Osteocyte (in vitro differentiated cells): ENCODE measurements at regions not wholly inside any gene's neighbourhood (a gene's known extent, or its start where the extent isn't known, plus 50 kb on each side); places are given as distances from the start of the nearest gene placed in this dataset.

ENCODE experiments used
- DNase-seq: peaks from one replicate; pipeline ENCODE4 v3.0.0; 2021; ENCODE audit warnings: mixed read lengths; ENCODE audit not compliant: unreplicated experiment; ENCODE audit errors: extremely low spot score
- H3K27ac Mint-ChIP-seq: one replicate; pipeline ENCODE4 v1.8.0; 2021; ENCODE audit warnings: mild to moderate bottlenecking, mixed read lengths; ENCODE audit not compliant: unreplicated experiment
- H3K27me3 Mint-ChIP-seq: one replicate; pipeline ENCODE4 v1.8.0; 2021; ENCODE audit warnings: mixed read lengths; ENCODE audit not compliant: unreplicated experiment
- H3K36me3 Mint-ChIP-seq: one replicate; pipeline ENCODE4 v1.8.0; 2021; ENCODE audit warnings: mixed read lengths; ENCODE audit not compliant: unreplicated experiment
- H3K4me1 Mint-ChIP-seq: one replicate; pipeline ENCODE4 v1.8.0; 2021; ENCODE audit warnings: mixed read lengths; ENCODE audit not compliant: unreplicated experiment
- H3K4me3 Mint-ChIP-seq: one replicate; pipeline ENCODE4 v1.8.0; 2021; ENCODE audit warnings: mild to moderate bottlenecking, moderate library complexity, mixed read lengths; ENCODE audit not compliant: unreplicated experiment
- H3K9me3 Mint-ChIP-seq: one replicate; pipeline ENCODE4 v1.8.0; 2021; ENCODE audit warnings: mixed read lengths; ENCODE audit not compliant: unreplicated experiment
- TF ChIP-seq, protein P1 (sequence below): fragments of 200-600 bp; sonication (generic); IDR thresholded peaks from 2 replicates; pipeline ENCODE4 v1.5.0; 2021; ENCODE audit warnings: antibody characterized with exemption, mild to moderate bottlenecking, moderate library complexity

DNA sequence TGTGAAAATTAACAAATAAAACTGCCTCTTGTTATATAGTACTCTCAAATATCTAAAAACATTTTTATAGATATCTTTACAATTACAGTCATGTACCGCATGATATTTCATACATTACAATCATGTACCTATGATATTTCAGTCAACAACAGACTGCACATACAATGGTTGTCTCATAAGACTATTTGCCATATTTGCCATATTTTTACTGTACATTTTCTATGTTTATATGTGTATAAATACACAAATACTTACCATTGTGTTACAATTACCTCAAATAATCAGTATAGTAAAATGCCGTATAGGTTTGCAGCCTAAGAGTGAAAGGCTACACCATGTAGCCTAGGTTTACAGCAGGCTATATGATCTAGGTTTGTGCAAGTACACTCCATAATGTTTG is 336.0 kb upstream of the PCDH15 start:
- H3K4me3 Mint-ChIP-seq: no peak overlapping the region
- peaks cover 9% of the 10 kb centered on the region for H3K36me3 Mint-ChIP-seq
- H3K27me3 Mint-ChIP-seq: no peaks in the 10 kb centered on the region
- TF ChIP-seq, protein P1, sequence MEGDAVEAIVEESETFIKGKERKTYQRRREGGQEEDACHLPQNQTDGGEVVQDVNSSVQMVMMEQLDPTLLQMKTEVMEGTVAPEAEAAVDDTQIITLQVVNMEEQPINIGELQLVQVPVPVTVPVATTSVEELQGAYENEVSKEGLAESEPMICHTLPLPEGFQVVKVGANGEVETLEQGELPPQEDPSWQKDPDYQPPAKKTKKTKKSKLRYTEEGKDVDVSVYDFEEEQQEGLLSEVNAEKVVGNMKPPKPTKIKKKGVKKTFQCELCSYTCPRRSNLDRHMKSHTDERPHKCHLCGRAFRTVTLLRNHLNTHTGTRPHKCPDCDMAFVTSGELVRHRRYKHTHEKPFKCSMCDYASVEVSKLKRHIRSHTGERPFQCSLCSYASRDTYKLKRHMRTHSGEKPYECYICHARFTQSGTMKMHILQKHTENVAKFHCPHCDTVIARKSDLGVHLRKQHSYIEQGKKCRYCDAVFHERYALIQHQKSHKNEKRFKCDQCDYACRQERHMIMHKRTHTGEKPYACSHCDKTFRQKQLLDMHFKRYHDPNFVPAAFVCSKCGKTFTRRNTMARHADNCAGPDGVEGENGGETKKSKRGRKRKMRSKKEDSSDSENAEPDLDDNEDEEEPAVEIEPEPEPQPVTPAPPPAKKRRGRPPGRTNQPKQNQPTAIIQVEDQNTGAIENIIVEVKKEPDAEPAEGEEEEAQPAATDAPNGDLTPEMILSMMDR: no peak
- no peak overlapping the region for H3K27ac Mint-ChIP-seq
- peaks cover 27% of the 10 kb centered on the region for H3K4me1 Mint-ChIP-seq
- peaks cover 28% of the 10 kb centered on the region for H3K9me3 Mint-ChIP-seq
- no peak for DNase-seq

DNA sequence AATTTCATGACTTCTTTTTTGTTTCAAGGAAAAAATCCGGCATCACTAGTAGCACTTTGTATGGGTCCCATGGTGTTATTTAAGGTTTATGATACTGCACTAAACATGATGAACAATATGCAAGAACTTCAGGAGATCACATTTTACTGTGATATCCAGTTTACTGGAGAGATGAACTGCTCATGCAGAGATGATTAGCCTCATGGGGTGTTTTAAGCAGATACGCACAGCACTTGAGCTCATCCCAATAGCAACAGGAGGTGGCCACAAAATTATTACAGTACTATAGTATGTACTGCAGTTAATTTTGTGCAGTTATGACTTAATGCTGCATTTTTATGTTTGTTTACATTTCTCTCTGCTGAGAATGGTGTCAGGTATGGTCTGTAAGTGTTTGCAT is 303.7 kb upstream of the PCDH15 start:
- Mint-ChIP-seq H3K9me3 (peaks cover 4% of the 10 kb centered on the region), H3K4me1 (peaks cover 3% of the 10 kb centered on the region), H3K27me3 (no peaks in the 10 kb centered on the region), H3K27ac (no peak overlapping the region), H3K36me3 (no peaks in the 10 kb centered on the region), H3K4me3 (no peak overlapping the region)
- TF ChIP-seq, protein P1: no peak
- DNase-seq: no peak

DNA sequence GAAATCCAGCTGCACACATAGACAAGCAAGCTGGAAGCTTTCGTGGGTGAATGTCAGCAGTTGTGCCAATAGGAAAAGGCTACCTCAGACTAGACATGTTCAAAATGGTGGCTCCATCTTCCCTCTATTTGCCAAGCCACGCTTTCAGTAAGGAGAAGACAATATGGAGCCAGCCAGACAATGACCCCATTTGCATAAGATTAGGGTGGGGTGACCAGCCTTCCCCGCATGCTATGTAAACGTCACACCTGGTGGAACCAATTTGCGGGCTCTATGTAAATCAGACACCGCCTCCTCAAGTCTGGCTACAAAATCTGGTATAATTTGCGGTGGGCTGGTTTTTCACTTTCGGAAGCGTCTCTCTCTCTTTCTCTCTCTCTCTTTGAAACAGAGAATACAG is 297.4 kb upstream of the PCDH15 start:
- H3K9me3 Mint-ChIP-seq: peaks cover 9% of the 10 kb centered on the region
- DNase-seq: no peak

DNA sequence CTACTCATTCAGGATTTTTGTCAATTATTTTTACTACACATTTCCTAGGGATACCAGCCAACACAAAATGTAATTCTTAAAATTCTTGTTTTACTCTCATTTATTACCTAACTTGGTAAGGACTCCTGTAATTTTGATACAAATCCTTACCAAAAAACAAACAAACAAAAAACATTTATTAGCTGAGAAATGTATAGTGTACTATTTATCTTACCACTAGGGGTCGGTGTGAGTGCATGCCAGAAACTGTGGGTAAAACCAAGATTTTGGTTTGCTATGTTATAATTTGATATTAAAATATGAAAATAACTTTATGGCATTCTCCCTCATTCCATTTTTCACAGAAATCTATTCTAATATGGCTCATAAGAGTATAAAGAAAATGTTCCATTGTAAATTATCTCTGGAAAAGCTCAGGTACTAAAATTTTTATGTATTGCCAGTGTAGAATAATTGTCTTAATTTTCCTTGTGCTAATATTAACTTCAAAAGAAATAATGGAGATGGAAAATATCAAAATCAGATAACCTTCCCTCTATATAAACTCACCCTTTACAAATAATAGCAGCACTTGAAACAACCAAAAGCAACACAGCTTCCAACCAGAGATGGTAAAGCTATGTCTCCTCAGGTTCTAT is 290.8 kb upstream of the PCDH15 start:
- H3K4me3 Mint-ChIP-seq: no peak overlapping the region
- H3K27ac Mint-ChIP-seq: no peak overlapping the region
- no peak for DNase-seq
- H3K27me3 Mint-ChIP-seq: no peaks in the 10 kb centered on the region
- H3K36me3 Mint-ChIP-seq: no peaks in the 10 kb centered on the region
- H3K4me1 Mint-ChIP-seq: peaks cover 16% of the 10 kb centered on the region
- H3K9me3 Mint-ChIP-seq: no peaks in the 10 kb centered on the region
- TF ChIP-seq, protein P1: peak; percentile 82

More for the DNA sequence above, 297.4 kb upstream of the PCDH15 start:
- TF ChIP-seq, protein P1: no peak
- Mint-ChIP-seq H3K36me3 (peaks cover 2% of the 10 kb centered on the region), H3K27me3 (no peaks in the 10 kb centered on the region), H3K4me3 (no peak overlapping the region), H3K27ac (no peak overlapping the region), H3K4me1 (peaks cover 11% of the 10 kb centered on the region)

DNA sequence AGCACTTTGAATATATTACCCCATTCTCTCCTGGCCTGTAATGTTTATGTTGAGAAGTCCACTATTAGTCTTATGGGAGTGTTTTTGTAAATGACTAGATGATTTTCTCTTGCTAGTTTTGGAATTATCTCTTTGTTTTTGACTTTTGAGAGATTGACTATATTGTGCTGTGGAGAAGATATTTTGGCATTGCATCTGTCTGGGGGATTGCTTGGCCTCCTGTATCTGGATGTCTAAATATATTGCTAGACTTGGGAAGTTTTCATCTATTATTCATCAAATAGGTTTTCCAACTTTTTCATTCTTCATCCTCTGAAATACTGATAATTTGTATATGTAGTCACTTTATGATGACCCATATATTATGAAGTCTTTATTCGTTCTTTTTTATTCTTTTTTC is 277.1 kb upstream of the PCDH15 start:
- peaks cover 5% of the 10 kb centered on the region for H3K9me3 Mint-ChIP-seq
- DNase-seq: no peak
- TF ChIP-seq, protein P1: no peak
- H3K4me3 Mint-ChIP-seq: no peak overlapping the region
- H3K4me1 Mint-ChIP-seq: peaks cover 3% of the 10 kb centered on the region
- H3K27ac Mint-ChIP-seq: no peak overlapping the region
- peaks cover 4% of the 10 kb centered on the region for H3K27me3 Mint-ChIP-seq
- H3K36me3 Mint-ChIP-seq: no peaks in the 10 kb centered on the region
